ENCODE measurements at regions not wholly inside any gene's neighbourhood (a gene's known extent, or its start where the extent isn't known, plus 50 kb on each side); places are given as distances from the start of the nearest gene placed in this dataset.

GRCh38 chr9:25584611-25585010 is 93.6 kb downstream of the TUSC1 start:
- TF ChIP-seq CTCF (conservative IDR thresholded peaks at IDR 0.05 in 1 of 2, IDR thresholded peaks at IDR 0.05 in 1 of 2; ENCODE audit: extremely low read depth in 1 of 2, insufficient read depth in 1 of 2, low read depth in 1 of 2, low read length in 2 of 2) (no peak), EZH2 (IDR thresholded peaks at IDR 0.05; ENCODE audit: borderline replicate concordance, low read length) (no peak)

All from mammary epithelial cell (primary cell).